Osteoblast (primary cell): ENCODE measurements at regions not wholly inside any gene's neighbourhood (a gene's known extent, or its start where the extent isn't known, plus 50 kb on each side); places are given as distances from the start of the nearest gene placed in this dataset.
"Not testable (repeated sequence)": the region's sequence is repeated elsewhere in the genome, so short reads cannot be mapped to it uniquely, and the experiment has no call there.

Source experiments
- DNase-seq: peaks from one replicate; pipeline ENCODE4 v3.0.0; 2011; ENCODE audit warnings: low spot score, mixed read lengths; ENCODE audit not compliant: insufficient read length; ENCODE audit errors: missing footprints
- H2AFZ ChIP-seq: 2 replicates; pipeline ENCODE4 v1.6.0; 2011; ENCODE audit warnings: mild to moderate bottlenecking, low read length
- H3K27ac ChIP-seq: 2 replicates; pipeline ENCODE4 v1.5.1; 2011; ENCODE audit warnings: mild to moderate bottlenecking, low read depth, low read length, moderate library complexity
- H3K27me3 ChIP-seq: 2 replicates; pipeline ENCODE4 v1.6.0; 2012; ENCODE audit warnings: mild to moderate bottlenecking, control low read depth, inconsistent platforms, low read length, moderate library complexity; ENCODE audit not compliant: insufficient read depth
- H3K36me3 ChIP-seq: 2 replicates; pipeline ENCODE4 v1.5.1; 2011; ENCODE audit warnings: mild to moderate bottlenecking, low read length, control low read depth, moderate library complexity; ENCODE audit not compliant: insufficient read depth
- H3K4me1 ChIP-seq: 2 replicates; pipeline ENCODE4 v1.5.1; 2011; ENCODE audit warnings: mild to moderate bottlenecking, low read length, control low read depth, moderate library complexity; ENCODE audit not compliant: insufficient read depth
- H3K4me2 ChIP-seq: 2 replicates; pipeline ENCODE4 v1.6.0; 2011; ENCODE audit warnings: mild to moderate bottlenecking, low read length; ENCODE audit not compliant: insufficient read depth
- H3K4me3 ChIP-seq: fragments of 200-600 bp; sonication (generic); 3 replicates; pipeline ENCODE4 v1.5.1; 2012; ENCODE audit warnings: mild to moderate bottlenecking, low read length, inconsistent platforms; ENCODE audit not compliant: insufficient read depth
- H3K79me2 ChIP-seq: 2 replicates; pipeline ENCODE4 v1.6.0; 2012; ENCODE audit warnings: mild to moderate bottlenecking, low read length, control low read depth, inconsistent platforms; ENCODE audit not compliant: insufficient read depth
- H3K9me3 ChIP-seq: 2 replicates; pipeline ENCODE4 v1.5.1; 2011; ENCODE audit warnings: low read depth, low read length, control low read depth
- H4K20me1 ChIP-seq: 2 replicates; pipeline ENCODE4 v1.6.0; 2012; ENCODE audit warnings: mild to moderate bottlenecking, low read length, control low read depth; ENCODE audit not compliant: insufficient read depth
- TF ChIP-seq, protein P1 (sequence below): IDR thresholded peaks from 2 replicates; pipeline ENCODE4 v1.5.1; 2011; ENCODE audit warnings: mild to moderate bottlenecking, low read depth, low read length, moderate library complexity; ENCODE audit errors: extremely low read depth

DNA sequence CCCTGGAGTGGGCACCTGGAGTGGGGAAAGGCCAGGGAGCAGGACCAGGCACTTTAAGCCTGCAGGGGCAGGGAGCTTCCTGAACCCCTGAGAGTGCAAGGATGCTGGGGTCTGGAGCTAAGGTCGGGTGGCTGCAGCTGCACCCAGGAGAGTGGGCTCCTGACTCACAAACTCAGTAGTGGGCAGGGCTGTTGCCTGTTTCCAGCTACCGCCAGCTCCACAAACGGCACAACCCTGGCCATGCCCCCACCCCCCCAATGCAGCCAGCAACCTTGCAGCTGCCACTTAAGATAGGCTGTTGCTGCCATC, 688.8 kb downstream of the NYAP2 start:
- H3K4me2 ChIP-seq = no peak overlapping the region
- H3K9me3 ChIP-seq = no peaks in the 10 kb centered on the region
- no peaks in the 10 kb centered on the region for H4K20me1 ChIP-seq
- H3K36me3 ChIP-seq = no peaks in the 10 kb centered on the region
- no peak overlapping the region for H2AFZ ChIP-seq
- H3K27me3 ChIP-seq = no peaks in the 10 kb centered on the region
- no peak for DNase-seq
- H3K79me2 ChIP-seq = no peaks in the 10 kb centered on the region
- no peak overlapping the region for H3K27ac ChIP-seq
- TF ChIP-seq, protein P1, sequence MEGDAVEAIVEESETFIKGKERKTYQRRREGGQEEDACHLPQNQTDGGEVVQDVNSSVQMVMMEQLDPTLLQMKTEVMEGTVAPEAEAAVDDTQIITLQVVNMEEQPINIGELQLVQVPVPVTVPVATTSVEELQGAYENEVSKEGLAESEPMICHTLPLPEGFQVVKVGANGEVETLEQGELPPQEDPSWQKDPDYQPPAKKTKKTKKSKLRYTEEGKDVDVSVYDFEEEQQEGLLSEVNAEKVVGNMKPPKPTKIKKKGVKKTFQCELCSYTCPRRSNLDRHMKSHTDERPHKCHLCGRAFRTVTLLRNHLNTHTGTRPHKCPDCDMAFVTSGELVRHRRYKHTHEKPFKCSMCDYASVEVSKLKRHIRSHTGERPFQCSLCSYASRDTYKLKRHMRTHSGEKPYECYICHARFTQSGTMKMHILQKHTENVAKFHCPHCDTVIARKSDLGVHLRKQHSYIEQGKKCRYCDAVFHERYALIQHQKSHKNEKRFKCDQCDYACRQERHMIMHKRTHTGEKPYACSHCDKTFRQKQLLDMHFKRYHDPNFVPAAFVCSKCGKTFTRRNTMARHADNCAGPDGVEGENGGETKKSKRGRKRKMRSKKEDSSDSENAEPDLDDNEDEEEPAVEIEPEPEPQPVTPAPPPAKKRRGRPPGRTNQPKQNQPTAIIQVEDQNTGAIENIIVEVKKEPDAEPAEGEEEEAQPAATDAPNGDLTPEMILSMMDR = no peak
- H3K4me1 ChIP-seq = no peaks in the 10 kb centered on the region
- H3K4me3 ChIP-seq = no peak overlapping the region

DNA sequence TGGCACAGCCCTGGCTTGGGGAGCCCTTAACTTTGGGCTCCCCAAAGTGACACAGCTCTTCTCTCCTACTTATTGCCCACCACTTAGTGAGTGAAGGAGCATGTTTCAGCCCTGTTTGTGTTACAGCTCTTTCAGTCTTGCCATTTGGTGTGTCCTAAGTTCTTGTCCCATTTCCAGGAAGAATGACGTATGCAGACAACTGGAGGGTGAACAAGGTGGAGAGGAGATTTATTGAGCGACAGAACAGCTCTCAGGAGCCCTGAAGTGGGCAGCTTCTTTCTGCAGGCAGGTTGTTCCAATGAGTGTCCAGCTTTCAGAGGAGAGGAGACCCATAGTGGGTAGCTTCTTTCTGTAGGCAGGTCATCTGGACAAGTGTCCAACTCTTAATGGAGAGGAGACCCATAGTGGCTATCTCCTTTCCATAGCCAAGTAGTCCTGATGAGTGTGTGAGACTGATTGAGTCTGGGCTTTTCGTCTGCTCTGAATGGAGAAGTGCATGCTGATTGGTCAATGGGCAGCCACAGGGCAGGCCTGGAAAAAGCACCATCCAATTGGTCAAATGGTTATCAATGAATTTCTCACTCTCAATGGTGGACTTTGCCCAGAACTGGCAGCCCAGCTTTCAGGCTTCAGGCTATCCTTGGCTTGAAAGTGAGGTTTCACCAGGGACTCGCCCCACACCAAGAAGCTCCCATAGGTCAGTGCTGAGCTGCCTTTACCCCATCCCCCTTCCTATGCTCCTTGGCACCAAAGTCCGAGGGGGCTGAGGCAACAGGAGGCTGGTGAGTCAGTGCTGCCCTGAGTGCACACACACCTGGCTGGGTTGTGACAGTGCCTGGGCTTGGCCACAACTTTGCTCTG, 688.2 kb downstream of the NYAP2 start:
- no peaks in the 10 kb centered on the region for H3K4me1 ChIP-seq
- H3K27ac ChIP-seq = no peak overlapping the region
- no peaks in the 10 kb centered on the region for H4K20me1 ChIP-seq
- H3K4me3 ChIP-seq = no peak overlapping the region
- DNase-seq = no peak
- no peaks in the 10 kb centered on the region for H3K9me3 ChIP-seq
- no peak overlapping the region for H2AFZ ChIP-seq
- no peaks in the 10 kb centered on the region for H3K36me3 ChIP-seq
- H3K4me2 ChIP-seq = no peak overlapping the region
- no peaks in the 10 kb centered on the region for H3K27me3 ChIP-seq
- no peaks in the 10 kb centered on the region for H3K79me2 ChIP-seq
- TF ChIP-seq, protein P1 = no peak

DNA sequence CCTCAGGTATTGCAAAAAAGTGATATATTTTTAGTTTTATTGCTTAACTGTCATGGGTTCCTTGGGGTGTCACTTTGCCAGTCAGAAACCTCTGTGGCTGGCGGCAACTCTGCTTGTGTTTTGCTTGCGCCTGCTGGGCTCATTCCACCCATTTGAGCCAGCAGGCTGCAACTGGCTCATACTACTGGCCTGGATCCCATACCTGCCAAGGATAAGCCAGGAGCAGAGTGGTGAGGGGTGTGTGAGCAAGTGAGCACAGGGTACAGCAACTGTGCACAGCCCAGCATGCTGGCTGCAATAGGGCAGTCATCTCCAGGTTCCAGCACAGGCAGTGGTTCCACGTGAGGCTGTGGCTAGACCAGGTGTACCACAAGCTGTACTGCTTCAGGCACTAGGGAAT, 687.5 kb downstream of the NYAP2 start:
- Histone ChIP-seq H2AFZ (no peak overlapping the region), H4K20me1 (no peaks in the 10 kb centered on the region), H3K36me3 (no peaks in the 10 kb centered on the region), H3K27ac (no peak overlapping the region), H3K4me1 (no peaks in the 10 kb centered on the region), H3K4me2 (no peak overlapping the region), H3K27me3 (no peaks in the 10 kb centered on the region), H3K79me2 (no peaks in the 10 kb centered on the region), H3K4me3 (no peak overlapping the region), H3K9me3 (no peaks in the 10 kb centered on the region)
- TF ChIP-seq, protein P1 = no peak
- DNase-seq = no peak

- no peak overlapping the region for H3K27ac ChIP-seq
Observed at GRCh38 chr2:226086190-226086589, 686.7 kb downstream of the NYAP2 start.

DNA sequence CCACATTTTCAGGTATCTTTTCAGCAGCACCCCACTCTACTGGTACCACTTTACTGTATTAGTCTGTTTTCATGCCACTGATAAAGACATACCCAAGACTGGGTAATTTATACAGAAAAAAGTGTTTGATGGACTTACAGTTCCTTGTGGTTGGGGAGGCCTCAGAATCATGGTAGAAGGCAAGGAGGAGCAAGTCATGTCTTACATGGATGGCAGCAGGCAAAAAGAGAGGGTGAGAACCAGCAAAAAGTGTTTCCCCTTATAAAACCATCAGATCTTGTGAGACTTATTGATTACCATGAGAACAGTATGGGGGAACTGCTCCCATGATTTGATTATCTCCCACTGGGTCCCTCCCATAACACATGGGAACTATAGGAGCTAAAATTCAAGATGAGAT, 685.9 kb downstream of the NYAP2 start:
- H3K36me3 ChIP-seq, H3K79me2 ChIP-seq, H3K27ac ChIP-seq, H3K4me3 ChIP-seq, H3K9me3 ChIP-seq, DNase-seq, H3K4me2 ChIP-seq, H3K27me3 ChIP-seq, H3K4me1 ChIP-seq, H2AFZ ChIP-seq, H4K20me1 ChIP-seq: not testable (repeated sequence)

More at GRCh38 chr2:226086190-226086589, 686.7 kb downstream of the NYAP2 start:
- H3K79me2 ChIP-seq = no peaks in the 10 kb centered on the region
- H3K4me1 ChIP-seq = no peaks in the 10 kb centered on the region
- H2AFZ ChIP-seq = peak overlapping the region; percentile 9
- H3K4me2 ChIP-seq = no peak overlapping the region
- H4K20me1 ChIP-seq = no peaks in the 10 kb centered on the region
- DNase-seq = no peak
- H3K27me3 ChIP-seq = no peaks in the 10 kb centered on the region
- H3K9me3 ChIP-seq = no peaks in the 10 kb centered on the region
- TF ChIP-seq, protein P1 = no peak
- H3K4me3 ChIP-seq = no peak overlapping the region
- no peaks in the 10 kb centered on the region for H3K36me3 ChIP-seq
